ENCODE measurements at regions not wholly inside any gene's neighbourhood (a gene's known extent, or its start where the extent isn't known, plus 50 kb on each side); places are given as distances from the start of the nearest gene placed in this dataset.

DNA sequence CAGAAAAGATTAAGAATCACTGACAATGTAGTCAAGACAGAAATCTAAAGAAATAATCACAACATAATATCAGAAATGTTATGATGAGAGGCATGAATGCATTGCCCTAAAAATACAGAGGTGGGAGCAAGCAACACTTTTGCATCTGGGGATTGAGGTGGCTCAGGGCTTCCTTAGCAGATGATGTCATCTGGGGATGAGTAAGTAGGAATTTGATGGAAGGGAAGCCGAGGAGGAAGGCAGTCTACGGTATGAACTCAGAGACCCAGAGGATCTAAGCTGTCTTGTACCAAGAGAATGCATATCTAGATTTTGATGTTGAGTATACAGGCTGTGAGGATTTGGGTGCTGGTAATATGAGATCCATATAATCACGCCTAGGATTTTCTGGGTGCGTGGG is 193.0 kb upstream of the SNX19 start:
- TF ChIP-seq, protein P1, sequence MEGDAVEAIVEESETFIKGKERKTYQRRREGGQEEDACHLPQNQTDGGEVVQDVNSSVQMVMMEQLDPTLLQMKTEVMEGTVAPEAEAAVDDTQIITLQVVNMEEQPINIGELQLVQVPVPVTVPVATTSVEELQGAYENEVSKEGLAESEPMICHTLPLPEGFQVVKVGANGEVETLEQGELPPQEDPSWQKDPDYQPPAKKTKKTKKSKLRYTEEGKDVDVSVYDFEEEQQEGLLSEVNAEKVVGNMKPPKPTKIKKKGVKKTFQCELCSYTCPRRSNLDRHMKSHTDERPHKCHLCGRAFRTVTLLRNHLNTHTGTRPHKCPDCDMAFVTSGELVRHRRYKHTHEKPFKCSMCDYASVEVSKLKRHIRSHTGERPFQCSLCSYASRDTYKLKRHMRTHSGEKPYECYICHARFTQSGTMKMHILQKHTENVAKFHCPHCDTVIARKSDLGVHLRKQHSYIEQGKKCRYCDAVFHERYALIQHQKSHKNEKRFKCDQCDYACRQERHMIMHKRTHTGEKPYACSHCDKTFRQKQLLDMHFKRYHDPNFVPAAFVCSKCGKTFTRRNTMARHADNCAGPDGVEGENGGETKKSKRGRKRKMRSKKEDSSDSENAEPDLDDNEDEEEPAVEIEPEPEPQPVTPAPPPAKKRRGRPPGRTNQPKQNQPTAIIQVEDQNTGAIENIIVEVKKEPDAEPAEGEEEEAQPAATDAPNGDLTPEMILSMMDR (IDR thresholded peaks at IDR 0.05) = no peak
- TF ChIP-seq EZH2 (IDR thresholded peaks at IDR 0.05) = no peak
- TF ChIP-seq EZH2phosphoT487 (IDR thresholded peaks at IDR 0.05) = no peak
